ENCODE measurements at regions not wholly inside any gene's neighbourhood (a gene's known extent, or its start where the extent isn't known, plus 50 kb on each side); places are given as distances from the start of the nearest gene placed in this dataset.

- no peak for TF ChIP-seq CTCF (IDR thresholded peaks at IDR 0.05)
- no peak for TF ChIP-seq POLR2A (IDR thresholded peaks at IDR 0.05)
These were observed 593.9 kb downstream of the TUSC7 start for GRCh38 chr3:117303443-117303842.

Measured in adrenal gland (tissue), 5 donors.